Mucosa of descending colon (tissue), 3 donors: ENCODE measurements at regions not wholly inside any gene's neighbourhood (a gene's known extent, or its start where the extent isn't known, plus 50 kb on each side); places are given as distances from the start of the nearest gene placed in this dataset.

Experiments used
- ATAC-seq: fragments of 200-7000 bp; cut with Tn5 transposase; one replicate; pipeline ENCODE4 v1.9.1; 2020; ENCODE audit warnings: mild to moderate bottlenecking, moderate library complexity
- DNase-seq, 3 donors: peaks; one replicate each; pipeline ENCODE4 v3.0.0-alpha.2; 2020
- H3K36me3 ChIP-seq: fragments of 200-600 bp; one replicate; pipeline ENCODE4 v1.8.0; 2021; ENCODE audit warnings: low read depth, mild to moderate bottlenecking
- H3K4me1 ChIP-seq: fragments of 200-600 bp; one replicate; pipeline ENCODE4 v1.8.0; 2021; ENCODE audit warnings: low read depth, mild to moderate bottlenecking
- H3K4me3 ChIP-seq: fragments of 200-600 bp; one replicate; pipeline ENCODE4 v1.8.0; 2021; ENCODE audit warnings: mild to moderate bottlenecking
- H3K9me3 ChIP-seq: fragments of 200-600 bp; one replicate; pipeline ENCODE4 v1.8.0; 2021; ENCODE audit warnings: mild to moderate bottlenecking
- CTCF ChIP-seq: fragments of 200-600 bp; IDR thresholded peaks from one replicate; pipeline ENCODE4 v1.8.0; 2022; ENCODE audit warnings: antibody characterized with exemption, mild to moderate bottlenecking
- intact Hi-C, 2 donors: fragments of 100-400 bp; cut with DNase I in 1 of 2; cut with micrococcal nuclease in 1 of 2; formaldehyde crosslinking; loops; one replicate each; pipeline versions ENCODE4 v1.11.0 to v1.11.1; 2022; cut with DNase I, micrococcal nuclease
- donor health status: DM: no; HTN: no; CAD: no; lungs with moderate emphysema.
- donor health status: DM: no; HTN: no; CAD: no.
- donor health status: DM: no; HTN: yes; CAD: no.

DNA sequence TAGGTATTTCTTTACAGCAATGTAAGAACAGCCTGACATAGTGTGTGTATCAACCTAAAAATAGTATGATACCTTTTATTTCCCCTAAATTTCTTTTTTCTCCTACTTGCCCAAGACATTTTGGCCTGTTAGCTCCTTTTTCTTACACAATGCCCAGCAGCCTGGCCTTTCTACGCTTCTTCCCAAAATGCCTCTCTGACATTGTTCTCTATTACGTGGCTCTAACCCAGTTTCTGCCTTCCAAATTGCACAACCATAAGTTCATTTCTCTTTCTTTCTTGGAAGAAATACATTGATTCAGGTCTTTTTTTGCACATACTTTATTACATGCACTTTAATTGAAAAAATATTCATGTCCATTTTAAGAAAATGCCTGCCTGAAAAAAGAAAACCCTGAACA, 408.2 kb downstream of the PRR16 start:
- intact Hi-C loops: no loop called here
- Histone ChIP-seq H3K4me1 (no peaks in the 10 kb centered on the region), H3K9me3 (no peaks in the 10 kb centered on the region), H3K4me3 (no peak overlapping the region), H3K36me3 (no peaks in the 10 kb centered on the region)
- DNase-seq (no peak), ATAC-seq (no peak)
- no peak for TF ChIP-seq CTCF

GRCh38 chr5:120873083-120873482, 409.0 kb downstream of the PRR16 start:
- ATAC-seq (no peak), DNase-seq (no peak)
- Histone ChIP-seq H3K9me3 (no peaks in the 10 kb centered on the region), H3K4me3 (no peak overlapping the region), H3K4me1 (no peaks in the 10 kb centered on the region), H3K36me3 (no peaks in the 10 kb centered on the region)
- intact Hi-C loops: no loop called here
- no peak for TF ChIP-seq CTCF

GRCh38 chr5:120874081-120874862, 410.2 kb downstream of the PRR16 start:
- DNase-seq (no peak), ATAC-seq (no peak)
- intact Hi-C loops: no loop called here
- no peak for TF ChIP-seq CTCF
- Histone ChIP-seq H3K9me3 (no peaks in the 10 kb centered on the region), H3K4me1 (no peaks in the 10 kb centered on the region), H3K4me3 (no peak overlapping the region), H3K36me3 (no peaks in the 10 kb centered on the region)

- Histone ChIP-seq H3K9me3 (no peaks in the 10 kb centered on the region), H3K4me1 (no peaks in the 10 kb centered on the region), H3K4me3 (no peak overlapping the region), H3K36me3 (no peaks in the 10 kb centered on the region)
- no peak for ATAC-seq
- no peak for DNase-seq
- intact Hi-C loops: no loop called here
- no peak for TF ChIP-seq CTCF
Measured at GRCh38 chr5:120882038-120882775, 418.1 kb downstream of the PRR16 start.

DNA sequence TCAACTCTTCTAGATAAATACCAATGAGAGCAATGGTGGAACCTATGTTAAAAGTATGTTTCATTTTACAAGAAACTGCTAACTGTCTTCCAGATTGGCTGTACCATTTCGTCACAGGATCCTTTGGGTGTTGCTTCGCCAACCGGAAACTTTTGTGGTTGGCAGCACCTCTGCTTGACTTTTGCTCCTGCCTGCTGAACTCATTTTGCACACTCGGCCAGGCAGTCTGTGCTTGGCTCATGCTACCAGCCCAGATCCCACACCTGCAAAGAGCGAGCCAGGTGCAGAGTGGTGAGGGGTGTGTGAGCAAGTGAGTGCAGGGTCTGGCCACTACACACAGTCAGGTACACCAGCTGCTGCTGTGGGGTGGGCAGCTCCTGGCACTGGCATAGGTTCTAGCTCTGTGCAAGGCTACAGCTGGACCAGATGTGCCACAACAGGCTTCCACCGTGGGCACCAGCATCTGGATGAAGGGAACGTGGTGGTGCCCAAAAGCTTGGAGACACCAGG, 422.3 kb downstream of the PRR16 start:
- H3K4me1 ChIP-seq: no peaks in the 10 kb centered on the region
- no peak overlapping the region for H3K4me3 ChIP-seq
- no peaks in the 10 kb centered on the region for H3K36me3 ChIP-seq
- DNase-seq: no peak
- intact Hi-C loops: no loop called here
- no peak for TF ChIP-seq CTCF
- no peaks in the 10 kb centered on the region for H3K9me3 ChIP-seq
- no peak for ATAC-seq
